Head of caudate nucleus (tissue), 42 donors: ENCODE measurements at regions not wholly inside any gene's neighbourhood (a gene's known extent, or its start where the extent isn't known, plus 50 kb on each side); places are given as distances from the start of the nearest gene placed in this dataset.
"Not testable (repeated sequence)": the region's sequence is repeated elsewhere in the genome, so short reads cannot be mapped to it uniquely, and the experiment has no call there.

Experiments
- DNase-seq, 42 donors: peaks; one replicate each; pipeline versions ENCODE4 v3.0.0 to v3.0.0-alpha.2; 2020 to 2021; ENCODE audit warnings: mixed read lengths in 7 of 42
- intact Hi-C: fragments of 100-400 bp; cut with DNase I; formaldehyde crosslinking; loops from one replicate; pipeline ENCODE4 v1.15.0; 2022

DNA sequence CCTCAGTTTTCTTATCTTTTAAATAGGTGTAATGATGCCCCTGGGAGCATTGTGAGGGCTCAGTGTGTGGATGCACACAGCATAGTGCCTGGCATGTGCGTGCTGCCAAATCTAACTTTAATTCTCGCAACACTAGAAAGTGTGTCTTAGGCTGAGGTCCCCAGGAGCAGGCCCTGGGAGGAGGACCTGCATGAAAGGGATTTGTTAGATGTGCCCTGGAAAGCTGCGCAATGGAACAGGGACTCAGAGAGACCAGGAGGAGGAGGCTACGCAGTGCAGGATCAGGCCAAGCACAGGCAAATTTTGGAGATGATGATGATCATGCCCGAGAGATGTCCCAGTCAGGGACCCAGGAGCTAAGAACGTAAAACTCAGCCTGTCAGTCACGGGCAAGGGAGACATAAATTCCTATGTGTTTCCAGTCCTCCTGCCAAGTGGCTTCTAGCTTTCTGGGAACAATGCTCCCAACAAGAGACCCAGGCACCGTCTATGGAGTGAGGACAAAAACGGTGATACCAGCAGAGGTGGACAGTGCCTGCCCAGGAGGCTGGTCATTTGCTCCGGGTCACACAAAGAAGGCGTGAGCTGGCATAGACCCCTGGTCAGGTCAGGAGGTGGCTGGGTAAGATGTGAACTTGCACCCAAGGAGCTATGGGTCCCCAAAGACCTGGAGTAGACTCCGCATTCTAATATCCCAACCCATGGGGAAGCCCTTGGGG lies 352.2 kb upstream of the TNRC6C start:
- peak in 1 of 42 donors; percentile 14 for DNase-seq
- intact Hi-C loops: no loop called here

GRCh38 chr17:77606865-77607210 lies 351.7 kb upstream of the TNRC6C start:
- intact Hi-C loops: no loop called here
- peak in 3 of 42 donors; percentile 4 to 6 (median 5) for DNase-seq

DNA sequence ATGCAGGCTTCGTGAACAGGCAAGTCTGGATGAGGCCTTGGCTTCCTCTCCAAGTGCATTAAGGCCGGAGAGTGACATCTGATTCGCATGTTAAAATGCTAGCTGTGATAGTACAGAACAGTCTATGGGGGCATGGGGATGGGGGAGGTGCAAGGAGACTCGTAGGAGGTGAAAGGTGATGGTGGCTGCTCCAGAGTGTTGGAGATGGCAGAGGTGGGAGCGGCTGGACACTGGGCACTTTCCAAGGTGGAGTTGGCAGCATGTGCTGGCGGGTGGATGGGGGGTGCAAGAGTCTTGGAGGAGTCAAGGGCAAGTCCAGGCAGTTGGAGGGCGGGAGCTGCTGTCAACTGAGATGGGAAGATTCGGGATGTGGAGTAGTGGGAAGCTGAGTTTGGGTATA lies 350.9 kb upstream of the TNRC6C start:
- intact Hi-C loops: no loop called here
- DNase-seq: peak in 2 of 42 donors; percentile 11 to 12

- peak in 3 of 42 donors; percentile 4 to 13 (median 6) for DNase-seq
- intact Hi-C loops: no loop called here
These were observed 350.1 kb upstream of the TNRC6C start for GRCh38 chr17:77608431-77608830.

GRCh38 chr17:77609553-77610517 lies 348.7 kb upstream of the TNRC6C start:
- DNase-seq: peak in 7 of 42 donors; percentile 3 to 45 (median 25)
- intact Hi-C loops: no loop called here

GRCh38 chr17:77610518-77610893 lies 348.0 kb upstream of the TNRC6C start:
- intact Hi-C loops: no loop called here
- peak in 3 of 42 donors; percentile 0 to 25 (median 12) for DNase-seq

DNA sequence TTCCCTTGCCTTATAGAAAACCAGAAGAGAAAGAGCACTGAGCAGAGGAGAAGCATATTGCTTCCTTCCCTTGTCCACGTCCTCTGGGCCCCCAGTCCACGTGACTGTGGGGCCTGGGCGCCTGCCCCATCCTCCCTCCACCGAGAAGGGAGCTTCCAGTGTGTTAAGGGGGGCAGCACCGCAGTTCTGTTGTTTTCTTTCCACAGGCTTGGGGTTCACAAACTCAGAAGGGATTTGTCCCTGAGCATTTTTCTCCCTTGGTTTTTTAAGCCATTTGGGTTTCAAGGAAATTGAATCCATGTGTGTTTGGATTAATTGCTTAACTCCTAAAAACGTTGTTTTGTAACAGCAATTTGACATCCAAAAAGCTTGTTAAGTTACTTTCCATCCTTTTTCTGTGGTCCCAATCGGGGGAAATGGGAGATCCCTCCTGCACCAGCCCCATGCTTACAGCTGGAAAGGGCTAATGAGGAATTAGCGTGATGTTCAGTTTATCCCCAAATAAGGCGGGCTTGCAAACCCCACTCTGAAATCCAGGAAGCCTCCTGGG lies 347.5 kb upstream of the TNRC6C start:
- peak in 3 of 42 donors; percentile 7 to 33 (median 9) for DNase-seq
- intact Hi-C loops: no loop called here

GRCh38 chr17:77611791-77612502 lies 346.6 kb upstream of the TNRC6C start:
- intact Hi-C loops: no loop called here
- peak in 2 of 42 donors; percentile 7 to 21 for DNase-seq

DNA sequence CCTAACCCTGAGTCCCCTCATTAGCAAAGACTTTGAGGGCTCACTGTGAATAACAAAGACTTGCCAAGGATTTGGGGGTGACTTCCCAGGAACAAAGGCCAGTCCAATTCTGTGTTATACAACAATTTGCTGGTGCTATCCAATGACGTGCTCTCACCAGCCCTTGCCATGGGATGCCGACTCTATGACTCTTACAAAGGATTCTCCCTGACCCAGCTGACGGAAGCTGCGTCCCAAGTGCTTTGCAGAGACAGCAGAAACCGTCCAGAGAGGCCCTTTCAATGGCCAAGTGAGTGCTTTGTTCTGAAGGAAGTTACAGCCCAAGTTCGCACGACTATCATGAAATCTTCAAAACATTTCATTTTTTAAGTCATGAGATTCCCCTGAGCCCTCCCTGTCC lies 345.3 kb upstream of the TNRC6C start:
- intact Hi-C loops: no loop called here
- no peak for DNase-seq

- no peak for DNase-seq
- intact Hi-C loops: no loop called here
These were observed 344.9 kb upstream of the TNRC6C start for GRCh38 chr17:77613627-77614026.

GRCh38 chr17:77615703-77616253 lies 342.7 kb upstream of the TNRC6C start:
- no peak for DNase-seq
- intact Hi-C loops: no loop called here

GRCh38 chr17:77616254-77616731 lies 342.2 kb upstream of the TNRC6C start:
- intact Hi-C loops: no loop called here
- DNase-seq: no peak

DNA sequence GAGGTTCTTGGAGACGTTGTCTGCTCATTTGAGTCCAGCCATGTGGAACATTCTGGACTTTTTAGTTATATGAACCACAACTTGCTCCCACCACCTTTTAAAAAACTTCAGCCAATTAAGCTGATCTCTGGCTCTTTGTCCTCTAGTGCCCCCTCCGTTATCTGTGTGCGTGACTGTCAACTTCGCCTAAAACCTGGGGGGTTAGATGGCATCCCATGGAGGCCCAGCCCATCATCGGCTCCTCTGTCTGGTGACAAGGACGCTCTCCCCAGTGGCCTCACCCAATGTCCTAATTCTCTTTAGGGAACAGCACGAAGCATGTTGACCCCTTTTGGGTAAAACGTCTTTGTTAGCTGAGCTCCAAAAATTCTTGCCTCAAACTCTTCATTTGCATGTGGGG lies 341.0 kb upstream of the TNRC6C start:
- intact Hi-C loops: no loop called here
- peak in 1 of 42 donors; percentile 8 for DNase-seq

GRCh38 chr17:77618173-77618572 lies 340.3 kb upstream of the TNRC6C start:
- peak in 2 of 42 donors; percentile 7 to 9 for DNase-seq
- intact Hi-C loops: no loop called here

- intact Hi-C loops: no loop called here
- DNase-seq: peak in 2 of 42 donors; percentile 5 to 19
These were observed 339.8 kb upstream of the TNRC6C start for GRCh38 chr17:77618731-77619130.

GRCh38 chr17:77619326-77619725 lies 339.2 kb upstream of the TNRC6C start:
- intact Hi-C loops: no loop called here
- DNase-seq: no peak

DNA sequence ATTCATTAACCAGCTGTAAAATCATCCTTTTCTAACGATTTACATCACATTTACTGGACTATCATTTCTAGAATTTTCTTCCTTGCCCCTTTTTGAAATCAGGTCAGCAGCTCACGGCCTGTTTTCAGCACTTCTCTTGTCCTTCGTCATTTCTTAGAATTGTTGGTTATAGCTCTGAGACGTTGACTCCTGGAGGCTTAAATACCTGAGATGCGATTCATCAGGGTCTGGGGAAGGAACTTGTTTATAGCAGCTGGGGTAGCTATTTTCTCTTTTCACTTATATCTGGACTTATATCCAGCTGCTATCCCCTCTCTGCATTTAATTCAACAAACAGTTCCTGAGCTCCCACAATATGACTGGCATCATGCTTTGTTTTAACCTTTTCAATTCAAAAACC lies 338.7 kb upstream of the TNRC6C start:
- intact Hi-C loops: no loop called here
- DNase-seq: no peak

- intact Hi-C loops: no loop called here
- no peak for DNase-seq
These were observed 338.2 kb upstream of the TNRC6C start for GRCh38 chr17:77620282-77620681.

- intact Hi-C loops, DNase-seq: not testable (repeated sequence)
These were observed 336.4 kb upstream of the TNRC6C start for GRCh38 chr17:77622084-77622483.
